ENCODE measurements at regions not wholly inside any gene's neighbourhood (a gene's known extent, or its start where the extent isn't known, plus 50 kb on each side); places are given as distances from the start of the nearest gene placed in this dataset.

- TF ChIP-seq CTCF (IDR thresholded peaks at IDR 0.05 in 2 of 3, conservative IDR thresholded peaks at IDR 0.05 in 1 of 3; ENCODE audit: insufficient read depth in 2 of 3, low read depth in 1 of 3, low read length in 3 of 3) (no peak), SETDB1 (IDR thresholded peaks at IDR 0.05; ENCODE audit: low read length) (no peak), POLR2AphosphoS2 (IDR thresholded peaks at IDR 0.05; ENCODE audit: low read length) (no peak), CEBPB (tag; IDR thresholded peaks at IDR 0.05) (no peak), ZNF121 (CRISPR knock-in tag; conservative IDR thresholded peaks at IDR 0.05) (no peak), BACH1 (tag; IDR thresholded peaks at IDR 0.05) (no peak), ZFP36 (IDR thresholded peaks at IDR 0.05; ENCODE audit: low read depth, low read length, partially characterized antibody) (no peak), MAFK (IDR thresholded peaks at IDR 0.05; ENCODE audit: low read length) (no peak), SMARCC2 (IDR thresholded peaks at IDR 0.05; ENCODE audit: low read depth) (no peak), TBP (optimal IDR thresholded peaks at IDR 0.05; ENCODE audit: low read depth, low read length) (no peak), BMI1 (IDR thresholded peaks at IDR 0.05; ENCODE audit: low read length) (no peak)
Measured at GRCh38 chr1:194473766-194474165, 1287.4 kb upstream of the B3GALT2 start.

All from K562 (cell line).